ENCODE measurements at regions not wholly inside any gene's neighbourhood (a gene's known extent, or its start where the extent isn't known, plus 50 kb on each side); places are given as distances from the start of the nearest gene placed in this dataset.

- no peak overlapping the region for H3K27ac Mint-ChIP-seq
- no peaks in the 10 kb centered on the region for H3K4me1 ChIP-seq (ENCODE audit: insufficient read depth)
- H3K36me3 ChIP-seq (ENCODE audit: insufficient read depth): no peaks in the 10 kb centered on the region
- H2AFZ ChIP-seq: no peak overlapping the region
- peaks cover 3% of the 10 kb centered on the region for H3K27me3 Mint-ChIP-seq (ENCODE audit: insufficient read depth, low read depth, poor library complexity)
- no peak overlapping the region for H3K4me3 Mint-ChIP-seq
- H3K36me3 Mint-ChIP-seq (ENCODE audit: low read depth): no peaks in the 10 kb centered on the region
- DNase-seq (ENCODE audit: low spot score): no peak
- no peak overlapping the region for H3K4me3 ChIP-seq
- H3K9me3 Mint-ChIP-seq: no peaks in the 10 kb centered on the region
- no peaks in the 10 kb centered on the region; the same call in 2 of the 3 replicates for H3K4me1 Mint-ChIP-seq
- no peaks in the 10 kb centered on the region for H3K9me2 ChIP-seq (ENCODE audit: insufficient read depth)
- no peaks in the 10 kb centered on the region for H3F3A ChIP-seq (replicated peaks; ENCODE audit: low read depth)
- H3K27ac ChIP-seq (ENCODE audit: low read depth): no peak overlapping the region
- H3K27me3 ChIP-seq (ENCODE audit: insufficient read depth): no peaks in the 10 kb centered on the region
- ATAC-seq: no peak
- no peaks in the 10 kb centered on the region for H4K20me1 ChIP-seq (replicated peaks; ENCODE audit: insufficient read depth)
- H3K79me2 ChIP-seq (replicated peaks; ENCODE audit: insufficient read depth): no peaks in the 10 kb centered on the region
- H3K4me2 ChIP-seq: no peak overlapping the region
- TF ChIP-seq EZH2 (IDR thresholded peaks at IDR 0.05; ENCODE audit: low read depth, unreplicated experiment): no peak
- no peak for TF ChIP-seq ETS1 (IDR thresholded peaks at IDR 0.05)
- no peak for TF ChIP-seq NANOG (IDR thresholded peaks at IDR 0.05; ENCODE audit: borderline replicate concordance)
- TF ChIP-seq REST (IDR thresholded peaks at IDR 0.05; ENCODE audit: unreplicated experiment): no peak
- TF ChIP-seq STAT1 (IDR thresholded peaks at IDR 0.05; ENCODE audit: unreplicated experiment): no peak
- TF ChIP-seq ZNF331 (CRISPR knock-in tag; IDR thresholded peaks at IDR 0.05; ENCODE audit: low read depth): no peak
- no peak for TF ChIP-seq CTCF (conservative IDR thresholded peaks at IDR 0.05; ENCODE audit: low read depth in 2 of 2)
- TF ChIP-seq ZNF462 (CRISPR knock-in tag; IDR thresholded peaks at IDR 0.05): no peak
- TF ChIP-seq JUNB (IDR thresholded peaks at IDR 0.05; ENCODE audit: unreplicated experiment): no peak
- no peak for TF ChIP-seq EZH2phosphoT487 (IDR thresholded peaks at IDR 0.05; ENCODE audit: unreplicated experiment)
- no peak for TF ChIP-seq ZNF114 (CRISPR knock-in tag; IDR thresholded peaks at IDR 0.05)
- no peak for TF ChIP-seq POLR2AphosphoS5 (IDR thresholded peaks at IDR 0.05; ENCODE audit: low read depth)
- TF ChIP-seq CREB1 (CRISPR knock-in tag; IDR thresholded peaks at IDR 0.05; ENCODE audit: low read depth): no peak
Measured at GRCh38 chr3:147652651-147653366, 243.6 kb downstream of the ZIC1 start.

All from GM23338 (cell line).